ENCODE measurements at regions not wholly inside any gene's neighbourhood (a gene's known extent, or its start where the extent isn't known, plus 50 kb on each side); places are given as distances from the start of the nearest gene placed in this dataset.

GRCh38 chr21:22096314-22096713, 1098.1 kb downstream of the NCAM2 start:
- intact Hi-C loops (cut with micrococcal nuclease; ENCODE audit: unreplicated experiment) = no loop called here
- DNase-seq = no peak
- peaks cover 3% of the 10 kb centered on the region for H3K9me3 Mint-ChIP-seq (ENCODE audit: low read depth, unreplicated experiment)
- no peaks in the 10 kb centered on the region for H3K36me3 Mint-ChIP-seq (ENCODE audit: insufficient read depth, unreplicated experiment)
- no peak overlapping the region for H3K27ac Mint-ChIP-seq (ENCODE audit: unreplicated experiment)
- no peaks in the 10 kb centered on the region for H3K4me1 Mint-ChIP-seq (ENCODE audit: low read depth, unreplicated experiment)
- no peak for TF ChIP-seq CTCF (IDR thresholded peaks at IDR 0.05; ENCODE audit: unreplicated experiment)
- H3K27me3 Mint-ChIP-seq (ENCODE audit: unreplicated experiment) = no peaks in the 10 kb centered on the region
- no peak overlapping the region for H3K4me3 Mint-ChIP-seq (ENCODE audit: low read depth, unreplicated experiment)
- no TSS peak for BruUV-seq (replicated peaks)
- CTCF ChIA-PET = no interaction called here

GRCh38 chr21:22106720-22107410, 1108.7 kb downstream of the NCAM2 start:
- intact Hi-C loops (cut with micrococcal nuclease; ENCODE audit: unreplicated experiment) = no loop called here
- Mint-ChIP-seq H3K4me1 (ENCODE audit: low read depth, unreplicated experiment) (no peaks in the 10 kb centered on the region), H3K27me3 (ENCODE audit: unreplicated experiment) (no peaks in the 10 kb centered on the region), H3K36me3 (ENCODE audit: insufficient read depth, unreplicated experiment) (no peaks in the 10 kb centered on the region), H3K4me3 (ENCODE audit: low read depth, unreplicated experiment) (no peak overlapping the region), H3K9me3 (ENCODE audit: low read depth, unreplicated experiment) (peaks cover 18% of the 10 kb centered on the region), H3K27ac (ENCODE audit: unreplicated experiment) (no peak overlapping the region)
- no peak for TF ChIP-seq CTCF (IDR thresholded peaks at IDR 0.05; ENCODE audit: unreplicated experiment)
- BruUV-seq (replicated peaks) = no TSS peak
- DNase-seq = no peak
- CTCF ChIA-PET = no interaction called here

- CTCF ChIA-PET = no interaction called here
- no peak for DNase-seq
- no TSS peak for BruUV-seq (replicated peaks)
- intact Hi-C loops (cut with micrococcal nuclease; ENCODE audit: unreplicated experiment) = no loop called here
- Mint-ChIP-seq H3K27me3 (ENCODE audit: unreplicated experiment) (no peaks in the 10 kb centered on the region), H3K9me3 (ENCODE audit: low read depth, unreplicated experiment) (peaks cover 5% of the 10 kb centered on the region), H3K27ac (ENCODE audit: unreplicated experiment) (no peak overlapping the region), H3K4me1 (ENCODE audit: low read depth, unreplicated experiment) (no peaks in the 10 kb centered on the region), H3K4me3 (ENCODE audit: low read depth, unreplicated experiment) (no peak overlapping the region), H3K36me3 (ENCODE audit: insufficient read depth, unreplicated experiment) (no peaks in the 10 kb centered on the region)
- TF ChIP-seq CTCF (IDR thresholded peaks at IDR 0.05; ENCODE audit: unreplicated experiment) = no peak
Observed at GRCh38 chr21:22115746-22116145, 1117.5 kb downstream of the NCAM2 start.

GRCh38 chr21:22120616-22121266, 1122.5 kb downstream of the NCAM2 start:
- Mint-ChIP-seq H3K4me1 (ENCODE audit: low read depth, unreplicated experiment) (no peaks in the 10 kb centered on the region), H3K4me3 (ENCODE audit: low read depth, unreplicated experiment) (no peak overlapping the region), H3K9me3 (ENCODE audit: low read depth, unreplicated experiment) (peaks cover 3% of the 10 kb centered on the region), H3K27ac (ENCODE audit: unreplicated experiment) (no peak overlapping the region), H3K36me3 (ENCODE audit: insufficient read depth, unreplicated experiment) (no peaks in the 10 kb centered on the region), H3K27me3 (ENCODE audit: unreplicated experiment) (no peaks in the 10 kb centered on the region)
- no peak for DNase-seq
- intact Hi-C loops (cut with micrococcal nuclease; ENCODE audit: unreplicated experiment) = no loop called here
- BruUV-seq (replicated peaks) = no TSS peak
- CTCF ChIA-PET = no interaction called here
- TF ChIP-seq CTCF (IDR thresholded peaks at IDR 0.05; ENCODE audit: unreplicated experiment) = no peak

Data from Calu3 (cell line).